SU-DHL-6 (cell line): ENCODE measurements at regions not wholly inside any gene's neighbourhood (a gene's known extent, or its start where the extent isn't known, plus 50 kb on each side); places are given as distances from the start of the nearest gene placed in this dataset.

Experiments
- H2AFZ ChIP-seq: fragments of 200-600 bp; sonication (generic); 2 replicates; pipeline ENCODE4 v1.6.1; 2014; ENCODE audit warnings: low read depth, mild to moderate bottlenecking, moderate library complexity, mixed read lengths, antibody characterized with exemption, low read length; ENCODE audit not compliant: severe bottlenecking
- H3F3A ChIP-seq: fragments of 200-600 bp; shearing (Covaris generic); 2 replicates; pipeline ENCODE4 v1.6.0; 2016; ENCODE audit warnings: antibody characterized with exemption, mild to moderate bottlenecking; ENCODE audit not compliant: insufficient read depth
- H3K27ac ChIP-seq: fragments of 200-600 bp; sonication (generic); 2 replicates; pipeline ENCODE4 v1.5.1; 2016; ENCODE audit warnings: low read depth, mild to moderate bottlenecking, low read length, moderate library complexity, mixed read lengths
- H3K27me3 ChIP-seq: fragments of 200-600 bp; sonication (generic), shearing (Covaris generic); 2 replicates; pipeline ENCODE4 v1.6.0; 2014; ENCODE audit warnings: mild to moderate bottlenecking, low read length
- H3K36me3 ChIP-seq: fragments of 200-600 bp; sonication (generic); 2 replicates; pipeline ENCODE4 v1.6.1; 2014; ENCODE audit warnings: mild to moderate bottlenecking, low read length, mixed read lengths
- H3K4me2 ChIP-seq: fragments of 300-600, 200-600 bp; shearing (Covaris generic), sonication (generic); 2 replicates; pipeline ENCODE4 v1.6.0; 2014; ENCODE audit warnings: low read length, low read depth, mild to moderate bottlenecking; ENCODE audit not compliant: poor library complexity, severe bottlenecking
- H3K4me3 ChIP-seq: fragments of 200-600 bp; sonication (generic); 2 replicates; pipeline ENCODE4 v1.5.1; 2014; ENCODE audit warnings: antibody characterized with exemption, low read length, mild to moderate bottlenecking, mixed read lengths; ENCODE audit not compliant: insufficient read depth, poor library complexity, severe bottlenecking
- H3K79me2 ChIP-seq: fragments of 200-600 bp; sonication (generic); 2 replicates; pipeline ENCODE4 v1.6.1; 2014; ENCODE audit warnings: mild to moderate bottlenecking, low read length, moderate library complexity; ENCODE audit not compliant: insufficient read depth
- H3K9ac ChIP-seq: fragments of 200-600 bp; sonication (generic); 2 replicates; pipeline ENCODE4 v1.7.0; 2014; ENCODE audit warnings: mild to moderate bottlenecking, low read length
- H3K9me2 ChIP-seq: fragments of 200-600 bp; sonication (generic); replicated peaks from 2 replicates; pipeline ENCODE4 v1.6.1; 2014; ENCODE audit warnings: low read length; ENCODE audit not compliant: insufficient read depth
- H3K9me3 ChIP-seq: fragments of 200-600 bp; sonication (generic); 2 replicates; pipeline ENCODE4 v1.6.1; 2014; ENCODE audit warnings: low read length, mixed read lengths; ENCODE audit not compliant: insufficient read depth
- H4K20me1 ChIP-seq: fragments of 200-600 bp; sonication (generic); 2 replicates; pipeline ENCODE4 v1.6.1; 2014; ENCODE audit warnings: low read depth, mild to moderate bottlenecking, antibody characterized with exemption, low read length, moderate library complexity, mixed read lengths
- CTCF ChIP-seq: fragments of 200-600 bp; sonication (generic); IDR thresholded peaks from one replicate; pipeline ENCODE4 v1.5.1; 2017; ENCODE audit warnings: antibody characterized with exemption, mild to moderate bottlenecking, low read length, moderate library complexity; ENCODE audit not compliant: insufficient read depth, poor library complexity, severe bottlenecking
- EZH2phosphoT487 ChIP-seq: fragments of 200-600 bp; sonication (generic), shearing (Covaris generic); conservative IDR thresholded peaks from 2 replicates; pipeline ENCODE4 v1.6.1; 2018; ENCODE audit warnings: mild to moderate bottlenecking, antibody characterized with exemption, low read length, moderate library complexity, mixed read lengths

GRCh38 chr4:27326991-27327390 lies 466.4 kb downstream of the STIM2 start:
- no peaks in the 10 kb centered on the region for H3K9me2 ChIP-seq
- no peak overlapping the region for H3K27ac ChIP-seq
- no peaks in the 10 kb centered on the region for H4K20me1 ChIP-seq
- TF ChIP-seq CTCF (no peak), EZH2phosphoT487 (no peak)
- H3K9ac ChIP-seq = no peak overlapping the region
- H3K9me3 ChIP-seq = no peaks in the 10 kb centered on the region
- H3K4me3 ChIP-seq = no peak overlapping the region
- H3K79me2 ChIP-seq = no peaks in the 10 kb centered on the region
- no peak overlapping the region for H3K4me2 ChIP-seq
- H2AFZ ChIP-seq = no peak overlapping the region
- no peaks in the 10 kb centered on the region for H3F3A ChIP-seq
- H3K36me3 ChIP-seq = no peaks in the 10 kb centered on the region
- H3K27me3 ChIP-seq = no peaks in the 10 kb centered on the region

GRCh38 chr4:27327421-27328181 lies 467.0 kb downstream of the STIM2 start:
- Histone ChIP-seq H3K9me2 (no peaks in the 10 kb centered on the region), H3K27ac (no peak overlapping the region), H2AFZ (no peak overlapping the region), H3K9me3 (no peaks in the 10 kb centered on the region), H3K4me2 (no peak overlapping the region), H3K27me3 (no peaks in the 10 kb centered on the region), H3K36me3 (no peaks in the 10 kb centered on the region), H3F3A (no peaks in the 10 kb centered on the region), H4K20me1 (no peaks in the 10 kb centered on the region), H3K79me2 (no peaks in the 10 kb centered on the region), H3K4me3 (no peak overlapping the region), H3K9ac (no peak overlapping the region)
- no peak for TF ChIP-seq EZH2phosphoT487
- no peak for TF ChIP-seq CTCF

- H4K20me1 ChIP-seq = no peaks in the 10 kb centered on the region
- no peak overlapping the region for H2AFZ ChIP-seq
- H3K27ac ChIP-seq = no peak overlapping the region
- H3K79me2 ChIP-seq = no peaks in the 10 kb centered on the region
- no peaks in the 10 kb centered on the region for H3K9me3 ChIP-seq
- no peak overlapping the region for H3K9ac ChIP-seq
- H3K4me3 ChIP-seq = no peak overlapping the region
- no peaks in the 10 kb centered on the region for H3F3A ChIP-seq
- H3K27me3 ChIP-seq = no peaks in the 10 kb centered on the region
- no peaks in the 10 kb centered on the region for H3K36me3 ChIP-seq
- TF ChIP-seq CTCF (no peak), EZH2phosphoT487 (no peak)
- no peaks in the 10 kb centered on the region for H3K9me2 ChIP-seq
- H3K4me2 ChIP-seq = no peak overlapping the region
These were observed 477.9 kb downstream of the STIM2 start for GRCh38 chr4:27338530-27338929.
